HG02884 (cell line): ENCODE measurements at regions not wholly inside any gene's neighbourhood (a gene's known extent, or its start where the extent isn't known, plus 50 kb on each side); places are given as distances from the start of the nearest gene placed in this dataset.
"Not testable (repeated sequence)": the region's sequence is repeated elsewhere in the genome, so short reads cannot be mapped to it uniquely, and the experiment has no call there.

ENCODE experiments used
- ATAC-seq: cut with Tn5 transposase; IDR thresholded peaks from one replicate; pipeline ENCODE4 v1.9.1; 2021; ENCODE audit warnings: mild to moderate bottlenecking, moderate library complexity; ENCODE audit not compliant: unreplicated experiment

DNA sequence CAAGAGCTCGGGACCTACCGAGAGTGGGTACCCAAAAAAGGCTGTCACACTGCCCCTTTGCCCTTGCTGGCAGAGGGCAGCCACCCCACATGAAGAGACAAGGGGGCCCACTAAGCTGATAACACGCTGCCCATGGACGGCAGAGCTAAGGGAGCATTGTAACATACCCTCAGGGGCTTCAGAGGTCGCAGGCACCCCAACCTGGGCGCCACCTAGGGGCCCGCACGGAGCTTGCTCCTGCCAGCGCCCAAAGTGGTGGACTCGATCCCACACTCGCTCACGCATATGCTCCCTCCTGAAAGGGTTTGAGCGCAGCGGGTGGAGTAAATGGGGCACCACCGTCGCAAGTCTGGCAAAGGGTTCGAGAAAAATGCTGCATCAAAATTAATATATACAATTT lies 975.4 kb downstream of the ZPLD1 start:
- no peak for ATAC-seq

- no peak for ATAC-seq
These were observed 986.6 kb downstream of the ZPLD1 start for GRCh38 chr3:103421460-103421859.

- ATAC-seq, result no peak
These were observed 1003.1 kb downstream of the ZPLD1 start for GRCh38 chr3:103437883-103438282.

DNA sequence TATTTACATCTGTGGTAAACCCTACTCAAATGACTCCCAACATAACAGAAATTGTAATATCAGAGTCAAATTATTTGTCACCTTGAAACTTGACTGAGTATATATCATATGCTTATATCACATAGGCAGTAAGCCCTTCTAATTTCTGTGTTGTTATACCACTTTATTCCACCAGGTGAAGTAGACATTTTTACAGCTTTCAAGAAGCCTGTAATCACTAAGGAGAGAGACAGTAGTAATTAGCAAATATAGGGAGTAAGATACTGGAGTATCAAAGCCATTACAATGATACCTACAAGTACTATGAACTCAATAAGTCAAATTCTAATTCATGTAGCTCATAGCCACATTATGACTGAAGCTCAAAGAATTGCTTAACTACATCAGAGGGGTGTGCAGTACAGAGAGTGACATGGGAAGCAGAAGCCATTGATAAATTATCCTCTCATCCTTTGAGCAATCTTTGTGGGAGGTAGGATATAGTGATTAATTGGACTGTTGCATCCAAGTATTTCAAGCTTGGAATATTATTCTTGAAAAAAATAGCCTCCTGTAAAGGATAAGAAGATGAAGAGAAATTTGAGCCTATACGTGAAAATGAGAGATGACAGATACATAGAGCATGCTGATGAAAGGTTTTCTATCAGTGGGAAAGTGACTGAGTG lies 1005.9 kb downstream of the ZPLD1 start:
- peak; percentile 70 for ATAC-seq

GRCh38 chr3:103446953-103447629 lies 1012.3 kb downstream of the ZPLD1 start:
- ATAC-seq, result no peak

GRCh38 chr3:103453152-103453551 lies 1018.3 kb downstream of the ZPLD1 start:
- ATAC-seq, result no peak

DNA sequence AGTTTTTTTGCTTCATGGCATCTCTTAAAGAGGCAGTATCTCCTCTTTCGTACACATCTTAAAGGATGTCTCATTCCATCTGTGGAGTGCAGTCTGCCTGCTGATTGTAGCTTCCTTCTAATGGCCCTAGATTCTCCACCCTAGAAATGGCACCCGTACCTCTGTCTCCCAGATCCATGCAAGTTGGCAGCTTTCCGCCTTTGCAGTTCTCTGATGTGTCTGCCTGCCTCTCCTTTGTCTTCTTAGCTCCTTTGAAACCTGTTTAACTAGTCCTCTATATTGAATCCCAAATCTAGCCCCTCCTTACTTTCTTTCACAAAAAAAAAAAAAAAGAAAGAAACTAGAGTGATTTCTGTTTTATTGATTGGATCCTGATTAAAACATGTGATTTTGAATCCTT lies 1025.0 kb downstream of the ZPLD1 start:
- ATAC-seq, result no peak

- ATAC-seq, result no peak
These were observed 1035.7 kb downstream of the ZPLD1 start for GRCh38 chr3:103470498-103470897.

- no peak for ATAC-seq
These were observed 1059.2 kb downstream of the ZPLD1 start for GRCh38 chr3:103494011-103494410.

DNA sequence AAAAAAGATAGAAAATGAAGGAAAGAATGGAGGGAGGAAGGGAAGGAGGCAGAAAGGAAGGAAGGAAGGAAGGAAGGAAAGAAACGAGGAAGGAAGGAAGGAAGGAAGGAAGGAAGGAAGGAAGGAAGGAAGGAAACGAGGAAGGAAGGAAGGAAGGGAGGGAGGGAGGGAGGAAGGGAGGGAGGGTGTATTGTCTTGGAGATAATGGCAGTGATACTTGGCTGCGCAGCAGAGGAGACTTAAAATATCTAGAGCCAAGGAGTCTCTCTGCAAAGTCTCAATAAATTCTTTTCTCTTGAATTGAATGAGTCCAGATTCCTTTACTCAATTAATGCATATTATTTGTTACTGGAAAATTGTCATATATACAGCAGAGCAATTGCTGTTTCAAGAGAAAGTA lies 1059.7 kb downstream of the ZPLD1 start:
- no peak for ATAC-seq

DNA sequence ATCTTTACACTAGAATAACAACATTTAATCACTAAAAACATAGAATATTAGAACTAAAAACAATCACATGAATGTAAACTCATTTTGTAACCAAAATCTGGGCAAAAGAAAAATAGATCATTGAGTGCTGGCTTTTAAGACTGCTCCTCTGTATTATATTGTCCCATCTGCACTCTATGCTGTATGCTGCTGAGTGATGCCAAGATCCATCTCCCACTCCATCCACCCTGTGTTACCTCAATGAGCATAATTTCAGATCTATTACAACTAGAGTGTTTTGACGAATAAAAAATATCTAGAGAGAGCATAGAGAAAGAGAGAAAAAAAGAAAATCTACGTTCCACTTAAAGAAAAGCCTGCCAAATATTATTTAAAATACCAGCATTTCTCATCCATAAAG lies 1060.4 kb downstream of the ZPLD1 start:
- no peak for ATAC-seq

GRCh38 chr3:103499132-103499900 lies 1064.5 kb downstream of the ZPLD1 start:
- no peak for ATAC-seq

GRCh38 chr3:103499967-103500366 lies 1065.2 kb downstream of the ZPLD1 start:
- ATAC-seq, result no peak

- ATAC-seq, result no peak
These were observed 1075.9 kb downstream of the ZPLD1 start for GRCh38 chr3:103510760-103511159.

DNA sequence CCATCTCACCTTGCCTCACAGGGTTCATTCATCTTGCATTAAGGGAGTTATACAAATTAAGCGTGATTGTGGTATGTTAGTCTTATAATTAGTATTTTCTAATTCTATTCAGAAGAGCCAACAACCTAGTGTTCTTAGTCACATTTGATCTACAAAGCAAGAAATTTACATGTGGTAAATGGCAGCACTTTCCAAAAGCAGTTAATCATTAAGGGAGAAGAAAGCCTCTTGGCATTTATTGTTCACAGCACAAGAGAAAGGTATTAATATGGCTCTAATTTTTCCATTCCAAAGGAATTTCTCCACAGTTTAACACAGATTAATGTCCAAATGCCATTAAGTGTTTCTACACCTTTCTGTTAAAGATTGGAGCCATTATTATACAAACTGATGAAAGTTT lies 1077.1 kb downstream of the ZPLD1 start:
- ATAC-seq, result no peak

DNA sequence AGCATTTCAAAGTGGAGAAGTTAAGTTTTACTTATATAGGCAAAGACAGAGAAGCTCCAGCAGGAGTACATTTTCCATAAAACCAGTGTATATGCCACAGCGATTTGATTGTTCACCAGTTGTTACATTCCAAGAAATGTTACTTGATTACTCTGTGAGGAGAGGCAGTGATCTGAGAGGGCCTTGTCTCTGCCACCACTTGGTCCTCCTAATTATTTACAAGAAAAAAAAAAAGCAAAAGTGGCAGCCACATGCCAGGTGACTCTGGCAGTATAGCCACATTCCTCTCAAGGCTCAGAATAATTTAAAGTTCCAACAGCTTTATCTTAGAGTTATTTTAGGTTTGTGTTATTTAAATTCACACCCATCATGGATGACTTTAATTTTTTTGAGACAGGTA lies 1077.8 kb downstream of the ZPLD1 start:
- no peak for ATAC-seq

DNA sequence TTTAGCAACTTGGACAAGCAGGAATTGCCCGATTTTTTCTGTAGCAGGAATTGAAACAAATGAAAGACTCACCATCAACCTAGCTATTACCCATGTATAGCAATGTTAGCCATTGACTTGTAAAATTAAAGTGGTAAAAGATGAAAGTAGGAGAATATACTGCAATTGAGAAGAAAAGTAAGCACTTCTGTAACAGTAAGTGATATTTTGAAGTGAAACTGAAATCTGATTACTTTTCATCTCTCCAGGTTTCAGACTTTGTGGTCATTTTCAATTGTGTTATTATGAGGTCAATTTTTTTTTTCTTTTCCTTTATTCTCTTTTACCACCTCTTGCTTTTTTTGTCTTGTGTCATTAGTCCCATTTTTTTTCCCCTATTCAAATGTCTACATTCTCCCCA lies 1078.2 kb downstream of the ZPLD1 start:
- no peak for ATAC-seq

- no peak for ATAC-seq
These were observed 1080.3 kb downstream of the ZPLD1 start for GRCh38 chr3:103515116-103515515.

GRCh38 chr3:103516950-103517349 lies 1082.1 kb downstream of the ZPLD1 start:
- no peak for ATAC-seq

DNA sequence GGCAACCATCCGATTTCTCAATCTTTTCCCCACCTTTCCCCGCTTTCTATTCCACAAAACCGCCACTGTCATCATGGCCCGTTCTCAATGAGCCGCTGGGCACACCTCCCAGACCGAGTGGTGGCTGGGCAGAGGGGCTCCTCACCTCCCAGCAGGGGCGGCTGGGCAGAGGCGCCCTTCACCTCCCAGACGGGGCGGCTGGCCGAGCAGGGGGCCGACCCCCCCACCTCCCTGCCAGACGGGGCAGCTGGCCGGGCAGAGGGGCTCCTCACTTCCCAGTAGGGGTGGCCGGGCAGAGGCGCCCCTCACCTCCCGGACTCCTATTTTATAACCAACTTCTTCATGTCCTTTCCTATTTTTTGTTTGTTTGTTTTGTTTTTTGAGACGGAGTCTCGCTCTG lies 1096.5 kb downstream of the ZPLD1 start:
- ATAC-seq, result not testable (repeated sequence)

GRCh38 chr3:103532986-103533385 lies 1098.2 kb downstream of the ZPLD1 start:
- ATAC-seq, result no peak

GRCh38 chr3:103554451-103554850 lies 1119.6 kb downstream of the ZPLD1 start:
- no peak for ATAC-seq
